Ishikawa (cell line): ENCODE measurements at regions not wholly inside any gene's neighbourhood (a gene's known extent, or its start where the extent isn't known, plus 50 kb on each side); places are given as distances from the start of the nearest gene placed in this dataset.

Experiments
- CEBPB ChIP-seq: IDR thresholded peaks from 2 replicates; pipeline ENCODE4 v1.6.1; 2012
- CREB1 ChIP-seq: IDR thresholded peaks from 2 replicates; pipeline ENCODE4 v1.6.1; 2012; ENCODE audit warnings: low read depth
- EGR1 ChIP-seq: IDR thresholded peaks from 2 replicates; pipeline ENCODE4 v1.6.1; 2012
- EP300 ChIP-seq: IDR thresholded peaks from 2 replicates; pipeline ENCODE4 v1.6.1; 2012; ENCODE audit warnings: borderline replicate concordance
- FOXM1 ChIP-seq: IDR thresholded peaks from 2 replicates; pipeline ENCODE4 v1.6.1; 2012; ENCODE audit warnings: low read depth, borderline replicate concordance
- NFIC ChIP-seq: IDR thresholded peaks from 2 replicates; pipeline ENCODE4 v1.6.1; 2012
- RAD21 ChIP-seq: IDR thresholded peaks from 2 replicates; pipeline ENCODE4 v1.6.1; 2012; ENCODE audit warnings: low read depth
- TAF1 ChIP-seq: IDR thresholded peaks from 2 replicates; pipeline ENCODE4 v1.6.1; 2012; ENCODE audit warnings: low read depth, mild to moderate bottlenecking
- TCF12 ChIP-seq: IDR thresholded peaks from 2 replicates; pipeline ENCODE4 v1.6.1; 2012; ENCODE audit warnings: low read depth
- TEAD4 ChIP-seq: IDR thresholded peaks from 2 replicates; pipeline ENCODE4 v1.6.1; 2012
- YY1 ChIP-seq: IDR thresholded peaks from 2 replicates; pipeline ENCODE4 v1.6.1; 2012; ENCODE audit warnings: low read depth
- ZBTB7A ChIP-seq: IDR thresholded peaks from 2 replicates; pipeline ENCODE4 v1.6.1; 2012; ENCODE audit warnings: low read depth
- TF ChIP-seq, protein P1 (sequence below): IDR thresholded peaks from 2 replicates; pipeline ENCODE4 v1.6.1; 2012
- TF ChIP-seq, protein P2 (sequence below): IDR thresholded peaks from 2 replicates; pipeline ENCODE4 v1.6.1; 2012; ENCODE audit warnings: low read depth, mild to moderate bottlenecking
- TF ChIP-seq, protein P3 (sequence below): IDR thresholded peaks from 2 replicates; pipeline ENCODE4 v1.6.1; 2012

DNA sequence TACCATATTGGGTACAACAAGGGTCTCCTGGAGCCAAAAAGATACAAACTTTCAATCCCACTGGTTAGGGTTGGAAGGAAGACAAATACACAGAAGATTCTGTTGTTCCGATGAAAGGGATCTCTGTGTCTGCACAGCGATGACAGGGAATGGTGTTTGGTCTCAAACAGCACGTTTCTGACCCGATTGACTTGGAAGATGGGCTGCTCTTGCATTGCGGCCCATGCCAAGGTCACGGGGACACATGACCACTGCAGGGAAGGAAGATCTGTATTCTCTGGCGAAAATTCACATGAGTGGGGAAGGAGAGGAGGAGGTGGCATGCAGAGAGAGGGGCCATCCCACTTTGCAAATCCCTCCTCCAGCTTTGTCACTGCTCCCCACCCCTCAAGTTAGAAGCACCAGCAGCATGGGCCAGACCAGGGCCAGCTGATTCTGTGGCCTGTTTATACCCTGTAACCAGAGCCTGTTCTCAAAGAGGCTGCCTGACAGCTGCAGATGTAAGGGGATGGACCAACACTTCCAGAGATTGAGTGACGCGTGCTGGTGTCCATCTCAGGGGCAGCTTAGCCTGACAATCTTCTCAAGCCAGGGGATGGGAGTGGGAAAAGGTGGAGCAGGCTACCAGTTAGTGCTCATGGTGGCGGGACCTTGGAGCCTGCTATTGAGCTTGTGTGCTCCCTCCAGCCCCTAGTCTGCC lies 57.2 kb downstream of the TNP1 start:
- no peak for TF ChIP-seq RAD21
- no peak for TF ChIP-seq TEAD4
- TF ChIP-seq, protein P1, sequence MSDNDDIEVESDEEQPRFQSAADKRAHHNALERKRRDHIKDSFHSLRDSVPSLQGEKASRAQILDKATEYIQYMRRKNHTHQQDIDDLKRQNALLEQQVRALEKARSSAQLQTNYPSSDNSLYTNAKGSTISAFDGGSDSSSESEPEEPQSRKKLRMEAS, result no peak

DNA sequence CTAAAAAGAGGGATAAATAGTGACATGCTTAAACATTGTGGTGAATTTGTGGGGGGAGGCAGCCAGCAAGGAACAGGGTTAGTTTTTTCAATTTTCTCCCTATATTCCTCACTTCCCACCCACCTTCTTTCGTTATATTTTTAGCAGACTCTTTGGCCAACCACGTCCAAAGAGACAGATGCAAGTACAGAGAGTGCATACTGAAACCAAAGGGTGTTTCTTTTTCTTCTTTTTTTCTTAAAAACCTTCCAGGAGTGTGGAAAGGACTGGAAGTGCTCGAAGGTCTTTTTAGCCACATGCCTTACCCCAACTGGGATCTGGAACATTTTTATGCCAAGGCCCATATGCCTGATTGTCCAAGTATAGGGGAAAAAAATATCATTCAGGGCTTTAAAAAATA lies 59.0 kb downstream of the TNP1 start:
- TF ChIP-seq, protein P2, sequence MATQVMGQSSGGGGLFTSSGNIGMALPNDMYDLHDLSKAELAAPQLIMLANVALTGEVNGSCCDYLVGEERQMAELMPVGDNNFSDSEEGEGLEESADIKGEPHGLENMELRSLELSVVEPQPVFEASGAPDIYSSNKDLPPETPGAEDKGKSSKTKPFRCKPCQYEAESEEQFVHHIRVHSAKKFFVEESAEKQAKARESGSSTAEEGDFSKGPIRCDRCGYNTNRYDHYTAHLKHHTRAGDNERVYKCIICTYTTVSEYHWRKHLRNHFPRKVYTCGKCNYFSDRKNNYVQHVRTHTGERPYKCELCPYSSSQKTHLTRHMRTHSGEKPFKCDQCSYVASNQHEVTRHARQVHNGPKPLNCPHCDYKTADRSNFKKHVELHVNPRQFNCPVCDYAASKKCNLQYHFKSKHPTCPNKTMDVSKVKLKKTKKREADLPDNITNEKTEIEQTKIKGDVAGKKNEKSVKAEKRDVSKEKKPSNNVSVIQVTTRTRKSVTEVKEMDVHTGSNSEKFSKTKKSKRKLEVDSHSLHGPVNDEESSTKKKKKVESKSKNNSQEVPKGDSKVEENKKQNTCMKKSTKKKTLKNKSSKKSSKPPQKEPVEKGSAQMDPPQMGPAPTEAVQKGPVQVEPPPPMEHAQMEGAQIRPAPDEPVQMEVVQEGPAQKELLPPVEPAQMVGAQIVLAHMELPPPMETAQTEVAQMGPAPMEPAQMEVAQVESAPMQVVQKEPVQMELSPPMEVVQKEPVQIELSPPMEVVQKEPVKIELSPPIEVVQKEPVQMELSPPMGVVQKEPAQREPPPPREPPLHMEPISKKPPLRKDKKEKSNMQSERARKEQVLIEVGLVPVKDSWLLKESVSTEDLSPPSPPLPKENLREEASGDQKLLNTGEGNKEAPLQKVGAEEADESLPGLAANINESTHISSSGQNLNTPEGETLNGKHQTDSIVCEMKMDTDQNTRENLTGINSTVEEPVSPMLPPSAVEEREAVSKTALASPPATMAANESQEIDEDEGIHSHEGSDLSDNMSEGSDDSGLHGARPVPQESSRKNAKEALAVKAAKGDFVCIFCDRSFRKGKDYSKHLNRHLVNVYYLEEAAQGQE, result no peak
- TF ChIP-seq, protein P3, sequence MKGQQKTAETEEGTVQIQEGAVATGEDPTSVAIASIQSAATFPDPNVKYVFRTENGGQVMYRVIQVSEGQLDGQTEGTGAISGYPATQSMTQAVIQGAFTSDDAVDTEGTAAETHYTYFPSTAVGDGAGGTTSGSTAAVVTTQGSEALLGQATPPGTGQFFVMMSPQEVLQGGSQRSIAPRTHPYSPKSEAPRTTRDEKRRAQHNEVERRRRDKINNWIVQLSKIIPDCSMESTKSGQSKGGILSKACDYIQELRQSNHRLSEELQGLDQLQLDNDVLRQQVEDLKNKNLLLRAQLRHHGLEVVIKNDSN, result no peak
- TF ChIP-seq EGR1 (no peak), YY1 (no peak), TCF12 (no peak), RAD21 (no peak), TEAD4 (no peak), TAF1 (no peak), FOXM1 (no peak), CEBPB (no peak), EP300 (no peak), ZBTB7A (no peak), NFIC (no peak), CREB1 (no peak)
- TF ChIP-seq, protein P1, result no peak

DNA sequence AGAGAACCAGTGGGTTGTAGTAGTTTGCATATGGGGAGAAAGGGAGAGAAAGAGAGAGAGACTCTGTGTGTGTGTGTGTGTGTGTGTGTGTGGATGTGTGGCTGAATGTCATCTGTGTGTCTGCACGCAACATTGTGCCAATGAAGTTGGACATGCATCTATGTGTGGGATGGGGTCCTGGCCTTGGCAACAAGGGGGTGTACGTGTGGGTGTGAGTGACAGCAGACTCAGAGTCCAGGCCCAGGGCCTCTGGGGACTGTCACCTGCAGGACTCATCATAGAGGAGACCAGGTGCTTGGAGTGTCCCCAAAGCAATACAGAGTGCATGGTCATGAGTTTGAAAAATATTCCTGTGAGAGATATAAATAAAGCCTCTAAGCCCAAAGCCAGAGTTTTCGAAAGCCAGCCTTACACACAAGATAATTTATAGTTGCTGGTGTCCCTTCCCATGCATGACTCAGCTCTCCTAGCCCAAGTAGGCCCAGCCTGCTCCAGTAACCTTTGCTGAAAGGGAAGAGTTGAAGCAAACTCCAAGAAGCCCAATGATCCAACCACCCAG lies 59.9 kb downstream of the TNP1 start:
- no peak for TF ChIP-seq FOXM1
- TF ChIP-seq, protein P1, result no peak
- TF ChIP-seq EGR1, result no peak
- TF ChIP-seq, protein P3, result no peak
- TF ChIP-seq TCF12, result no peak
- no peak for TF ChIP-seq RAD21
- TF ChIP-seq, protein P2, result no peak
- TF ChIP-seq EP300, result no peak
- TF ChIP-seq TAF1, result no peak
- no peak for TF ChIP-seq YY1
- no peak for TF ChIP-seq NFIC
- no peak for TF ChIP-seq ZBTB7A
- no peak for TF ChIP-seq TEAD4
- TF ChIP-seq CREB1, result no peak
- no peak for TF ChIP-seq CEBPB

DNA sequence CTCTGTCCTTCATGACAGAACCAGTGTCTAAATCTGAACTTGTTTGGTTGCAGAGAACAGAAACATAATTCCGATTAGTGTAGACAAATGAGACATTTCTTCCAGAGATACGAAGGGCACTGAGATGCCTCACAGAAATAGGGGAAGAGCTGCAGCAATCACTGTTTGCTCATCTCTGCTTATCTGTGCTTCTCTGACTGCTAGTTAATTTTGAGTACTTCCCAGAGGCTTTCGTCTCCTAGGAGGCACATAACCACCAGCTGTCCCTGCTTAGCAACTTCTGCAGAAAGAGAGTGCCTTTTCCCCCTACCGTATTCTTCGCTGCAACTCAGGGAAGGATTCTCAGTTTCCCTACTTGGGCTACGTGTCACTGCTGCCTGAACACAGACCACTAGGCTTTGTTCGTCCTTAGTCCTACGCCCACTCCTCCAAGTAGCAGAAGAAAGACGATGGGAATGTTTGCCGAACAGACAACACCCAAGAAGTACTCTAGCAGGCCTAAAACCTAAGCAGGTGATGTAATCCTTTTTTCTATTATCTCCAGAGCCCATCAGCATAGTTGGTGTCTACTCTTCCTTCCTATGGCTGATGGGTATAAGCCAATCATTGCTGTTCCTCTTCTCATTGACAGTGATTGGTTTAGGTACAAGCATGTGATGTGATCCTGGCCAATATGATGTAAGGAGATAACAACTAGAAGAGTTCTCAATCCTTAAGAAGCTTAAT lies 63.6 kb downstream of the TNP1 start:
- no peak for TF ChIP-seq CEBPB
- TF ChIP-seq, protein P3, result no peak
- no peak for TF ChIP-seq EGR1
- no peak for TF ChIP-seq FOXM1
- no peak for TF ChIP-seq YY1
- TF ChIP-seq NFIC, result no peak
- TF ChIP-seq RAD21, result no peak
- TF ChIP-seq, protein P1, result no peak
- TF ChIP-seq CREB1, result no peak
- no peak for TF ChIP-seq TAF1
